Astrocyte (in vitro differentiated cells and primary cell): ENCODE measurements at regions not wholly inside any gene's neighbourhood (a gene's known extent, or its start where the extent isn't known, plus 50 kb on each side); places are given as distances from the start of the nearest gene placed in this dataset.
A peak's percentile ranks its signal among the peaks of the same experiment; 100 is the strongest.

Experiments used
- DNase-seq: peaks from one replicate; pipeline ENCODE4 v3.0.0-alpha.2; 2010; ENCODE audit warnings: low read depth
- FAIRE-seq: peaks from 2 replicates; lab custom pipeline; 2011; peaks lifted over from hg19 to GRCh38; lab: Jason Lieb, UNC
- H2AFZ ChIP-seq: 2 replicates; pipeline ENCODE4 v1.6.0; 2012; ENCODE audit warnings: low read depth, low read length, inconsistent platforms
- H3K27ac ChIP-seq: 2 replicates; pipeline ENCODE4 v1.5.1; 2011; ENCODE audit warnings: low read depth, low read length, inconsistent platforms
- H3K27me3 ChIP-seq: 2 replicates; pipeline ENCODE4 v1.6.0; 2011; ENCODE audit warnings: low read length, inconsistent platforms; ENCODE audit not compliant: insufficient read depth
- H3K36me3 ChIP-seq: 2 replicates; pipeline ENCODE4 v1.5.1; 2011; ENCODE audit warnings: low read length, inconsistent platforms; ENCODE audit not compliant: insufficient read depth
- H3K4me1 ChIP-seq: 2 replicates; pipeline ENCODE4 v1.5.1; 2011; ENCODE audit warnings: low read length, inconsistent platforms; ENCODE audit not compliant: insufficient read depth
- H3K4me2 ChIP-seq: 2 replicates; pipeline ENCODE4 v1.6.0; 2012; ENCODE audit warnings: low read length, inconsistent platforms
- H3K4me3 ChIP-seq: 2 replicates; pipeline ENCODE4 v1.5.1; 2011; ENCODE audit warnings: low read depth, mild to moderate bottlenecking, low read length, inconsistent platforms; ENCODE audit not compliant: insufficient read depth
- H3K79me2 ChIP-seq: 2 replicates; pipeline ENCODE4 v1.6.0; 2012; ENCODE audit warnings: mild to moderate bottlenecking, low read length, inconsistent platforms; ENCODE audit not compliant: insufficient read depth
- H3K9ac ChIP-seq: 2 replicates; pipeline ENCODE4 v1.6.0; 2012; ENCODE audit warnings: mild to moderate bottlenecking, low read length, inconsistent platforms
- H3K9me3 ChIP-seq: 2 replicates; pipeline ENCODE4 v1.5.1; 2012; ENCODE audit warnings: low read depth, mild to moderate bottlenecking, low read length, inconsistent platforms; ENCODE audit not compliant: insufficient read depth
- H4K20me1 ChIP-seq: 2 replicates; pipeline ENCODE4 v1.6.0; 2012; ENCODE audit warnings: low read length, inconsistent platforms; ENCODE audit not compliant: insufficient read depth
- H3K27ac Mint-ChIP-seq: one replicate; pipeline ENCODE4 v1.8.0; 2021; ENCODE audit warnings: mild to moderate bottlenecking, mixed read lengths; ENCODE audit not compliant: unreplicated experiment
- H3K27me3 Mint-ChIP-seq: one replicate; pipeline ENCODE4 v1.8.0; 2021; ENCODE audit warnings: low read depth, mixed read lengths; ENCODE audit not compliant: unreplicated experiment
- H3K36me3 Mint-ChIP-seq: one replicate; pipeline ENCODE4 v1.8.0; 2021; ENCODE audit warnings: low read depth, mixed read lengths; ENCODE audit not compliant: unreplicated experiment
- H3K4me1 Mint-ChIP-seq: one replicate; pipeline ENCODE4 v1.8.0; 2021; ENCODE audit warnings: low read depth, mixed read lengths; ENCODE audit not compliant: unreplicated experiment
- H3K4me3 Mint-ChIP-seq: one replicate; pipeline ENCODE4 v1.8.0; 2021; ENCODE audit warnings: mild to moderate bottlenecking, moderate library complexity, mixed read lengths; ENCODE audit not compliant: unreplicated experiment
- H3K9me3 Mint-ChIP-seq: one replicate; pipeline ENCODE4 v1.8.0; 2021; ENCODE audit warnings: mild to moderate bottlenecking, mixed read lengths; ENCODE audit not compliant: unreplicated experiment
- CTCF ChIP-seq: IDR thresholded peaks from 2 replicates; pipeline ENCODE4 v1.5.1; 2011; ENCODE audit warnings: low read depth, mild to moderate bottlenecking, inconsistent platforms, low read length, moderate library complexity; ENCODE audit not compliant: insufficient read depth
- EZH2 ChIP-seq: IDR thresholded peaks from 2 replicates; pipeline ENCODE4 v1.6.1; 2012; ENCODE audit warnings: mild to moderate bottlenecking, low read length, inconsistent platforms; ENCODE audit not compliant: insufficient read depth

- H3K9ac ChIP-seq = no peak overlapping the region
- H2AFZ ChIP-seq = no peak overlapping the region
- no peak overlapping the region for H3K4me2 ChIP-seq
- peaks cover 9% of the 10 kb centered on the region for H3K4me1 ChIP-seq
- Mint-ChIP-seq H3K4me1 (peaks cover 26% of the 10 kb centered on the region), H3K27me3 (no peaks in the 10 kb centered on the region), H3K4me3 (no peak overlapping the region), H3K27ac (no peak overlapping the region), H3K36me3 (no peaks in the 10 kb centered on the region), H3K9me3 (peaks cover 2% of the 10 kb centered on the region)
- FAIRE-seq (no peak), DNase-seq (peak; percentile 57)
- no peak overlapping the region for H3K4me3 ChIP-seq
- no peaks in the 10 kb centered on the region for H3K9me3 ChIP-seq
- H3K27ac ChIP-seq = no peak overlapping the region
- TF ChIP-seq EZH2 (no peak), CTCF (no peak)
- no peaks in the 10 kb centered on the region for H3K79me2 ChIP-seq
- H4K20me1 ChIP-seq = no peaks in the 10 kb centered on the region
- no peaks in the 10 kb centered on the region for H3K36me3 ChIP-seq
- H3K27me3 ChIP-seq = no peaks in the 10 kb centered on the region
Measured at GRCh38 chr4:11495291-11495690, 66.6 kb upstream of the HS3ST1 start.

- H3K9ac ChIP-seq = no peak overlapping the region
- H3K79me2 ChIP-seq = no peaks in the 10 kb centered on the region
- no peak overlapping the region for H2AFZ ChIP-seq
- H3K9me3 ChIP-seq = no peaks in the 10 kb centered on the region
- H3K9me3 Mint-ChIP-seq = peaks cover 2% of the 10 kb centered on the region
- H3K4me3 ChIP-seq = no peak overlapping the region
- H3K4me3 Mint-ChIP-seq = no peak overlapping the region
- no peaks in the 10 kb centered on the region for H4K20me1 ChIP-seq
- H3K27me3 Mint-ChIP-seq = no peaks in the 10 kb centered on the region
- FAIRE-seq (no peak), DNase-seq (no peak)
- no peak overlapping the region for H3K27ac ChIP-seq
- no peaks in the 10 kb centered on the region for H3K36me3 ChIP-seq
- H3K4me2 ChIP-seq = no peak overlapping the region
- H3K36me3 Mint-ChIP-seq = no peaks in the 10 kb centered on the region
- H3K27ac Mint-ChIP-seq = no peak overlapping the region
- TF ChIP-seq CTCF (no peak), EZH2 (no peak)
- peaks cover 9% of the 10 kb centered on the region for H3K4me1 ChIP-seq
- no peaks in the 10 kb centered on the region for H3K27me3 ChIP-seq
- peaks cover 30% of the 10 kb centered on the region for H3K4me1 Mint-ChIP-seq
Measured at GRCh38 chr4:11494232-11494631, 65.5 kb upstream of the HS3ST1 start.

- peaks cover 21% of the 10 kb centered on the region for H3K4me1 Mint-ChIP-seq
- Histone ChIP-seq H3K4me3 (no peak overlapping the region), H3K9me3 (no peaks in the 10 kb centered on the region), H3K36me3 (no peaks in the 10 kb centered on the region), H3K27ac (no peak overlapping the region), H3K9ac (no peak overlapping the region), H3K27me3 (no peaks in the 10 kb centered on the region), H2AFZ (no peak overlapping the region), H3K4me2 (no peak overlapping the region), H3K79me2 (no peaks in the 10 kb centered on the region), H4K20me1 (no peaks in the 10 kb centered on the region), H3K4me1 (no peaks in the 10 kb centered on the region)
- no peaks in the 10 kb centered on the region for H3K27me3 Mint-ChIP-seq
- H3K4me3 Mint-ChIP-seq = no peak overlapping the region
- H3K9me3 Mint-ChIP-seq = no peaks in the 10 kb centered on the region
- H3K36me3 Mint-ChIP-seq = no peaks in the 10 kb centered on the region
- FAIRE-seq (no peak), DNase-seq (no peak)
- no peak for TF ChIP-seq CTCF
- TF ChIP-seq EZH2 = no peak
- H3K27ac Mint-ChIP-seq = peak overlapping the region; percentile 17
Measured at GRCh38 chr4:11489453-11490083, 60.9 kb upstream of the HS3ST1 start.
